ENCODE measurements at regions not wholly inside any gene's neighbourhood (a gene's known extent, or its start where the extent isn't known, plus 50 kb on each side); places are given as distances from the start of the nearest gene placed in this dataset.

GRCh38 chr12:92002673-92003382, 142.8 kb downstream of the BTG1 start:
- TF ChIP-seq, protein P1, sequence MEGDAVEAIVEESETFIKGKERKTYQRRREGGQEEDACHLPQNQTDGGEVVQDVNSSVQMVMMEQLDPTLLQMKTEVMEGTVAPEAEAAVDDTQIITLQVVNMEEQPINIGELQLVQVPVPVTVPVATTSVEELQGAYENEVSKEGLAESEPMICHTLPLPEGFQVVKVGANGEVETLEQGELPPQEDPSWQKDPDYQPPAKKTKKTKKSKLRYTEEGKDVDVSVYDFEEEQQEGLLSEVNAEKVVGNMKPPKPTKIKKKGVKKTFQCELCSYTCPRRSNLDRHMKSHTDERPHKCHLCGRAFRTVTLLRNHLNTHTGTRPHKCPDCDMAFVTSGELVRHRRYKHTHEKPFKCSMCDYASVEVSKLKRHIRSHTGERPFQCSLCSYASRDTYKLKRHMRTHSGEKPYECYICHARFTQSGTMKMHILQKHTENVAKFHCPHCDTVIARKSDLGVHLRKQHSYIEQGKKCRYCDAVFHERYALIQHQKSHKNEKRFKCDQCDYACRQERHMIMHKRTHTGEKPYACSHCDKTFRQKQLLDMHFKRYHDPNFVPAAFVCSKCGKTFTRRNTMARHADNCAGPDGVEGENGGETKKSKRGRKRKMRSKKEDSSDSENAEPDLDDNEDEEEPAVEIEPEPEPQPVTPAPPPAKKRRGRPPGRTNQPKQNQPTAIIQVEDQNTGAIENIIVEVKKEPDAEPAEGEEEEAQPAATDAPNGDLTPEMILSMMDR (conservative IDR thresholded peaks at IDR 0.05; ENCODE audit: low read depth, low read length), result no peak
- Histone ChIP-seq H3K79me2 (ENCODE audit: insufficient read depth, low read depth) (no peaks in the 10 kb centered on the region), H3K4me3 (IDR thresholded peaks at IDR 0.05; ENCODE audit: insufficient read depth, low read depth, low read length) (no peak overlapping the region), H3K4me2 (no peak overlapping the region), H3K27me3 (ENCODE audit: insufficient read depth, low read depth) (no peaks in the 10 kb centered on the region), H4K20me1 (ENCODE audit: insufficient read depth) (no peaks in the 10 kb centered on the region; the same call in 1 of the 2 replicates), H3K36me3 (ENCODE audit: insufficient read depth) (no peaks in the 10 kb centered on the region), H2AFZ (ENCODE audit: low read depth) (no peak overlapping the region), H3K9ac (no peak overlapping the region), H3K27ac (no peak overlapping the region), H3K4me1 (ENCODE audit: low read depth, poor library complexity, severe bottlenecking) (no peaks in the 10 kb centered on the region)

- Histone ChIP-seq H3K36me3 (ENCODE audit: insufficient read depth) (no peaks in the 10 kb centered on the region), H3K27me3 (ENCODE audit: insufficient read depth, low read depth) (no peaks in the 10 kb centered on the region), H4K20me1 (ENCODE audit: insufficient read depth) (no peaks in the 10 kb centered on the region; the same call in 1 of the 2 replicates), H3K4me1 (ENCODE audit: low read depth, poor library complexity, severe bottlenecking) (no peaks in the 10 kb centered on the region), H3K4me3 (IDR thresholded peaks at IDR 0.05; ENCODE audit: insufficient read depth, low read depth, low read length) (no peak overlapping the region), H3K79me2 (ENCODE audit: insufficient read depth, low read depth) (no peaks in the 10 kb centered on the region), H2AFZ (ENCODE audit: low read depth) (no peak overlapping the region), H3K27ac (no peak overlapping the region), H3K9ac (no peak overlapping the region), H3K4me2 (no peak overlapping the region)
- TF ChIP-seq, protein P1 (conservative IDR thresholded peaks at IDR 0.05; ENCODE audit: low read depth, low read length), result no peak
Measured at GRCh38 chr12:92002195-92002649, 143.4 kb downstream of the BTG1 start.

DNA sequence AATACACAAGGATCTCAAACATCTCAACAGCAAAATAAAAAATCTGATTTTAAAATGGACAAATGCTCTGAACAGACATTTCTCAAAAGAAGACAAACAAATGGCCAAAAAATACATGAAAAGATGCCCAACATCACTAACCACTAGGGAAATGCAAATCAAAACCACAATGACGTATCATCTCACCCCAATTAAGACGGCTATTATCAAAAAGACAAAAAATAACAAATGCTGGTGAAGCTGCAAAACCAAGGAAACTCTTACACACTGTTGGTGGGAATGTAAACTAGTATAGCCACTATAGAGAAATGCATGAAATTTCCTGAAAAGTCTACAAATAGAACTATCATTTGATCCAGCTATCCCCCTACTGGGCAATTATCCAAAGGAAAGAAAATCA, 145.0 kb downstream of the BTG1 start:
- Histone ChIP-seq H3K4me3 (IDR thresholded peaks at IDR 0.05; ENCODE audit: insufficient read depth, low read depth, low read length) (no peak overlapping the region), H3K4me1 (ENCODE audit: low read depth, poor library complexity, severe bottlenecking) (no peaks in the 10 kb centered on the region), H3K79me2 (ENCODE audit: insufficient read depth, low read depth) (no peaks in the 10 kb centered on the region), H3K9ac (no peak overlapping the region), H3K4me2 (no peak overlapping the region), H3K27ac (no peak overlapping the region), H4K20me1 (ENCODE audit: insufficient read depth) (no peaks in the 10 kb centered on the region; the same call in 1 of the 2 replicates), H3K27me3 (ENCODE audit: insufficient read depth, low read depth) (no peaks in the 10 kb centered on the region), H3K36me3 (ENCODE audit: insufficient read depth) (no peaks in the 10 kb centered on the region), H2AFZ (ENCODE audit: low read depth) (no peak overlapping the region)
- TF ChIP-seq, protein P1 (conservative IDR thresholded peaks at IDR 0.05; ENCODE audit: low read depth, low read length), result no peak

DNA sequence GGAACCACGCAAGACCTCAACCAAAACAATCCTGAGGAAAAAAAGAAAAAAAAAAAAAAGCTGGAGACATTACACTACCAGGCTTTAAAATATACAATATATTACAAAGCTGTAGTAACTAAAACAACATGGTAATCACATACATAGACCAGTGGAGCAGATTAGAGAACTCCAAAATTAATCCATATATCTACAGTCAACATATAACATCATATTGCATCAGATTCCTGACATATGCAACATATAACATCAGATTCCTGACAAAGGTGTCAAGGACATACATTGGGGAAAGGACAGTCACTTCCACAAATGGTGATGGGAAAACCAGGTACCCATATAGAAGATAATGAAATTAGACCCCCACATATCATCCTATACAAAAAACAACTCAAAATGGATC, 145.8 kb downstream of the BTG1 start:
- Histone ChIP-seq H3K4me1 (ENCODE audit: low read depth, poor library complexity, severe bottlenecking) (no peaks in the 10 kb centered on the region), H3K79me2 (ENCODE audit: insufficient read depth, low read depth) (no peaks in the 10 kb centered on the region), H3K36me3 (ENCODE audit: insufficient read depth) (no peaks in the 10 kb centered on the region), H3K4me2 (no peak overlapping the region), H2AFZ (ENCODE audit: low read depth) (no peak overlapping the region), H3K4me3 (IDR thresholded peaks at IDR 0.05; ENCODE audit: insufficient read depth, low read depth, low read length) (no peak overlapping the region), H3K9ac (no peak overlapping the region), H4K20me1 (ENCODE audit: insufficient read depth) (no peaks in the 10 kb centered on the region; the same call in 1 of the 2 replicates), H3K27ac (no peak overlapping the region), H3K27me3 (ENCODE audit: insufficient read depth, low read depth) (no peaks in the 10 kb centered on the region)
- TF ChIP-seq, protein P1 (conservative IDR thresholded peaks at IDR 0.05; ENCODE audit: low read depth, low read length), result no peak

Data from KMS-11 (cell line).